AG04450 (cell line): ENCODE measurements at regions not wholly inside any gene's neighbourhood (a gene's known extent, or its start where the extent isn't known, plus 50 kb on each side); places are given as distances from the start of the nearest gene placed in this dataset.

Experiments
- CTCF ChIA-PET: fragments of 300-600, 350-600 bp; formaldehyde crosslinking; extraction: SDS; loops from one replicate; lab custom pipeline; 2022; ENCODE audit warnings: antibody characterized with exemption, inconsistent platforms; lab: Charles Lee
- POLR2A ChIA-PET: fragments of 350-600 bp; formaldehyde crosslinking; extraction: SDS; loops from one replicate; lab custom pipeline; 2021; ENCODE audit warnings: antibody characterized with exemption, inconsistent platforms; lab: Yijun Ruan, JAX
- DNase-seq: peaks from one replicate; pipeline ENCODE4 v3.0.0-alpha.2; 2011; ENCODE audit warnings: low read depth, low spot score
- H3K27ac ChIP-seq: one replicate; pipeline ENCODE4 v1.5.1; 2012; ENCODE audit warnings: low read depth, low read length, control low read depth
- H3K27me3 ChIP-seq: one replicate; pipeline ENCODE4 v1.6.0; 2012; ENCODE audit warnings: low read length; ENCODE audit not compliant: control insufficient read depth, insufficient read depth
- H3K4me3 ChIP-seq: 2 replicates; pipeline ENCODE4 v1.5.1; 2011; ENCODE audit warnings: mild to moderate bottlenecking, low read depth, low read length, control low read depth
- H3K9me3 ChIP-seq: 2 replicates; pipeline ENCODE4 v1.5.1; 2012; ENCODE audit warnings: low read length; ENCODE audit not compliant: control insufficient read depth, insufficient read depth
- CTCF ChIP-seq: IDR thresholded peaks from 2 replicates; pipeline ENCODE4 v1.5.1; 2011; ENCODE audit warnings: low read depth, low read length, control low read depth, inconsistent platforms

GRCh38 chr20:62539198-62540045 is 63.6 kb upstream of the GATA5 start:
- Histone ChIP-seq H3K27ac (no peak overlapping the region), H3K4me3 (no peak overlapping the region), H3K27me3 (peaks cover 26% of the 10 kb centered on the region), H3K9me3 (peaks cover 3% of the 10 kb centered on the region)
- ChIA-PET CTCF (no interaction called here), POLR2A (no interaction called here)
- no peak for DNase-seq
- TF ChIP-seq CTCF = no peak

GRCh38 chr20:62540504-62540903 is 64.7 kb upstream of the GATA5 start:
- CTCF ChIA-PET = no interaction called here
- H3K9me3 ChIP-seq = peaks cover 14% of the 10 kb centered on the region

GRCh38 chr20:62542862-62543261 is 67.1 kb upstream of the GATA5 start:
- no peak for TF ChIP-seq CTCF
- no peak overlapping the region for H3K4me3 ChIP-seq
- no peak for DNase-seq
- H3K9me3 ChIP-seq = peaks cover 15% of the 10 kb centered on the region
- ChIA-PET POLR2A (no interaction called here), CTCF (no interaction called here)
- H3K27ac ChIP-seq = no peak overlapping the region
- peaks cover 21% of the 10 kb centered on the region for H3K27me3 ChIP-seq

More at GRCh38 chr20:62540504-62540903, 64.7 kb upstream of the GATA5 start:
- no peak for DNase-seq
- Histone ChIP-seq H3K27ac (no peak overlapping the region), H3K27me3 (peaks cover 26% of the 10 kb centered on the region), H3K4me3 (no peak overlapping the region)
- no peak for TF ChIP-seq CTCF
- POLR2A ChIA-PET = no interaction called here

GRCh38 chr20:62543470-62544302 is 67.9 kb upstream of the GATA5 start:
- Histone ChIP-seq H3K9me3 (peaks cover 15% of the 10 kb centered on the region), H3K4me3 (no peak overlapping the region), H3K27ac (no peak overlapping the region), H3K27me3 (peaks cover 24% of the 10 kb centered on the region)
- no peak for DNase-seq
- CTCF ChIA-PET = no interaction called here
- no peak for TF ChIP-seq CTCF
- POLR2A ChIA-PET = no interaction called here
